Esophagus mucosa (tissue), 1 donor: ENCODE measurements at regions not wholly inside any gene's neighbourhood (a gene's known extent, or its start where the extent isn't known, plus 50 kb on each side); places are given as distances from the start of the nearest gene placed in this dataset.

Experiments
- ATAC-seq: fragments of 200-7000 bp; cut with Tn5 transposase; one replicate; pipeline ENCODE4 v1.9.1; 2020
- donor health status: DM: yes; HTN: yes; CAD: no.

DNA sequence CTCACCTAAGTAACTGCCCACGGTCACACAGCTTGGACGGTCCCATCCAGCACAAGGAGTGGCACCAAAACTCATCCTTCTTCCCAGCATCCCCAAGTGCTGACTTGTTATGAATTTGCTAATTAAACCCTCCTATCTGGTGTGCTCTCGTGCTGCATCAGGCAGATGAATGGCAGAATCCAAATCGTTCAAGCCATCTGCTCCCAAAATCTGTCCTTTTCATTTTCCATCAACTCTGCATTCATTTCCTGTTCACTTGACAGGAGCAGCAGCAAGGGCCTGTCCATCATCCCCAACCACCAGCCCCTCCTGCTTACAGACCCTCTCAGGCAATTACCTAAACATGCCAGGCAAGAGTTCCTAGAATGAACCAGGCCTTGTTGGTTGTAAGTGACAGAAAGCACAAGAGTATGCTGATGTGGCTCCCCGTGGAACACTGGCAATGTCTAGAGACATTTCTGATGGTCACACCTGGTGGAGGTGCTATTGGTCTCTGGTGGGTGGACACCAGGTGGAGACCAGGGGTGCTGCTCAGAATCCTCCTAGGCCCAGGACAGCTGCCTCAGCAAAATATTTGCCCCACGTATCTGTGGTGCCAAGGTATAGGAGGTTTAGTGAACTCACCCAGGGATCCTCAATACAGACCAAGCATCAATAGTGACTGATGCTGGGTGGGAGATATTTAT is 832.5 kb downstream of the TBC1D22A start:
- no peak for ATAC-seq

DNA sequence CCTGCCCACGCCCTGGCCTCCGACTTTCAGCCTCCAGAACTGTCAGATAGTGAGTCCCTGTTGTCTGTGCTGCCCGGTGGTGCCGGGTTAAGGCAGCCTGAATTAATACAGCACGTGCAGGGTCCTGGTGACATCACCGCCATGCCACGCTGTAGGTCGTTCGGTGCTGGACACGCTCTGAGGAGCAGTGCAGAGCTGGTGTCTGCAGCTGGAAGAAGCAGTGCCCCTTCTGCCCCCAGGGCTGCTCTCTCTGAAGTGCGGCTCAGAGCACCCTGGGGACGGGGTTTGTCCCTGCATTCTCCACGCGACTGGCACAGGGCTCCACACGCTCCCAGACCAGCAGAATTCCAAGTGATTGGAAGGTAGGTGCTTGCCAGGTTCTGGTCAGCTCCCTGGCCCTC is 831.5 kb downstream of the TBC1D22A start:
- no peak for ATAC-seq

DNA sequence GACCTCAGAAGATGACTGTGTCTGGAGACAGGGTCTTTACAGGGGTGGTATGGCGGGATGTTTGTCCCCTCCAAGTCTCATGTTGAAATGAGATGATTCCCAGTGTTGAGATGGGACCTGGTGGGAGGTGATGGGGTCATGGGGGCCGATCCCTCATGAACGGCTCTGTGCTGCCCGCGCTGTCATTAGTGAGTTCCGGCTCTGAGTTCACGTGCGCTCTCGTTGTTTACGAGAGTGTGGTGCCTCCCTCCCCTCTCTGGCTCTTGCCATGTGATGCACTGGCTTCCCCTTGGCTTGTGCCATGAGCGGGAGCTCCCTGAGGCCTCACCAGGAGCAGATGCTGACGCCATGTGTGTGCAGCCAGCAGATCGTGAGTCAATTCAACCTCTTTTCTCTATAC is 830.8 kb downstream of the TBC1D22A start:
- ATAC-seq: no peak

DNA sequence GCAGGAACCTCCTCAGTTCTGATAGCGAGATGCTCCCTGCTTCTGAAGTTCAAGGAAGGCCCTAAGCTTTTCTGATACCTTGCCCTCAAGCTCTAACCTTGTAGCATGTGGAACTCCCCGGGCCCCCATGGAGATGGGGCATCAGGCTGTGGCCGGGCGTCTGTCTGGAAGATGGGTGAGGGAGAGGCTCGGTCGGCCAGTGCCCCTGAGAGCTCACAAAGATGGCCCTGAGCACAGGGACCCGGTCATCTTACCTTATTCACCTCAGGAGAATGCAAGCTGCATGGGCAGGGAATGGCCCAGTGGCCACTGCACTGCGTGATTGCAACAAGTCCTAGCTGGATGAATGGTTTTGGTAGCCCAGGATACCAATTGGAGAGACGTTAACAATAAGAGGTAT is 830.3 kb downstream of the TBC1D22A start:
- ATAC-seq: no peak

DNA sequence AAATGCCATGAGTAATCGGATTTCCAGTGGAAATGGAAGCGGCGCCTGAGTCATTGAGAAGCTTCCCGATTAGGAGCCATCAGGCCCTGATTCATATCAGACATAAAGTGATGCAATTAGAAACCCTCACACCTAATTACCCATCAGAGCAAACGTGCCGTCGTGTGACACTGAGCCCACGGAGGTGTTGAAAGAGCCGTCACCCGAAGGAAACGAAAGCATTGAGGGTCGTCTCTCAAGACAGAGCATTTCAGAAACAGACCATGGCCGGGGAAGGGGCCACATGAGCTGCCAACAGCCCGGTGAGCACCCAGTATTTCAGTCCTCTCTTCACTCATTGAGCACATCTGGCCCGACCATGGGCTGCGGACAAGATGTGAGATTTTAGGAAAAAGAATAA is 829.3 kb downstream of the TBC1D22A start:
- no peak for ATAC-seq

DNA sequence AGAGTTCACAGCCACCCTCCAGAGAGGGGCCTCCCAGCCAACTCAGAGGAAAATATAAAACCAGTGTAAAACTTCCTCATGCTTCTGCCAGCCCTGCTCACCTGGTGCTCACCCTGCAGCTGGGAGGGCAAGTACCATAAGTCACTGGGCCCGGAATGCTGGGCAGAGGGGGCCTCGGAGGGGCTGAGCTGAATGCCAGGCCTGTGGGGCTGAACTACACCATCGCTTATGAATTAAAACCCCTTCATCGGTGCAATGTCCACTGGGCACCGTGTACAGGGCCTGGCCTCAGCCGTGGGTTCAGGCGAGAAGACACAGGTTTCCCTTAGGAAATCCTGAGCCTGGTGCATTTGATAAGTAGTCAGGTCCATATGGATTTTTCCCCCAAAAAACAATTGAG is 828.6 kb downstream of the TBC1D22A start:
- ATAC-seq: no peak

DNA sequence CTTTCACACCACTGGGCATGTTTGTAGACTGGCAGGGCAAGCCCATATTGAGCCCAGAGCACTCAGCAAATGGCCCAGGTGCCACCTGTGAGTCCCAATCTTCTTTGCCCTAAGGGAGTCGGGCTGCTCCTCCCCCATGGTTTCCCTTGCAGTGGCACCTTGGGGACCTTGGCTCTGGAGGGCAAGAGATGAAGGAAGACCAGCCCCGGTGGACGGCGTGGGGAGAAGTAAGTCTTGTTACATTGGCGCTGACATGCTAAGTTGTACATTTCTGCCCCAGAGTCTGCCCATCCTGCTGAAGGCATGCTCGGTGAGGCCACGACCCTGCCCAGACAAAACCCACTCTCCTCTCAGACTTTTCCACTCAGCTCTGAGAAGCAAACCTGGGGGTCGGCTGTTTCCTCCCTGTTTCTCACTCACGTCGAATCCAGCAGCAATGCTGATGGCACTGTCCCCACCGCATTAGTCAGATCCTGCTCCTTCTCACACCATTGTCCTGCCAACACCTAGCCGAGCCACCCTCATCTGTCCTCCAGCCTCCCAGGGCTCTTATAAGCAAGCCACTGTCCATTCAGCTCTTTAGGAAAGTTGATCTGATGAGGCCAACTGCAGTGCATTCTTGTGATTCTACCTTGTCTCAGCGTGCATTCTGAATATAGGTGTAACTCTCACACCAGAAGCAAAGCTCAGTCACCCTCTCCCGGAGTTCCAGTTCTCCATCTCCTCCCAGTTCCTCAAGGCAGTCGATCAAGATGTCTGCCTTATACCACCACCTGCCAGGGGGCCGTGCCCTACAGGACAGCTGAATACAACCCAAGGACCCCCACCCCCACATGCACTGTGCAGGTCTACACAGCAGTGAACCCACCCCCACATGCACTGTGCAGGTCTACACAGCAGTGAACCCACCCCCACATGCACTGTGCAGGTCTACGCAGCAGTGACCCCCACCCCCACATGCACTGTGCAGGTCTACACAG is 827.1 kb downstream of the TBC1D22A start:
- no peak for ATAC-seq

DNA sequence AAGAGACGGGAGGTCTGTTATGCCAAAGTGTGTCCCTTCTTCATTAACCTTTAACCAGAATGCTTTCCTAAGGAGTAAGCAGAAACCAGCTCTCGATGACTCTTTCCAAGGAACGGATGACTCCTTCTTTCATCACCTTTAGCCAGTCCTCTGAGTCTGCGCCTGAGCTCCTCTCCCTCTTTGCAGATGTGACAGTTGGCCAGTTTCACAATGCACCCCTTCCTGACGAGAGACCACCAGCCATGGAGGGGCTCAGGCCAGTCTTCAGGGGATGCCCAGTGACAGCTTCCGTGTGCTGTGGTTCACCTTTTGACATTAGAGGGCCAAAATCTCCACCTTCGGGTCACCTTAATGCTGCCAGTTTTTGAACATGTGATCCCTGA is 826.1 kb downstream of the TBC1D22A start:
- no peak for ATAC-seq

DNA sequence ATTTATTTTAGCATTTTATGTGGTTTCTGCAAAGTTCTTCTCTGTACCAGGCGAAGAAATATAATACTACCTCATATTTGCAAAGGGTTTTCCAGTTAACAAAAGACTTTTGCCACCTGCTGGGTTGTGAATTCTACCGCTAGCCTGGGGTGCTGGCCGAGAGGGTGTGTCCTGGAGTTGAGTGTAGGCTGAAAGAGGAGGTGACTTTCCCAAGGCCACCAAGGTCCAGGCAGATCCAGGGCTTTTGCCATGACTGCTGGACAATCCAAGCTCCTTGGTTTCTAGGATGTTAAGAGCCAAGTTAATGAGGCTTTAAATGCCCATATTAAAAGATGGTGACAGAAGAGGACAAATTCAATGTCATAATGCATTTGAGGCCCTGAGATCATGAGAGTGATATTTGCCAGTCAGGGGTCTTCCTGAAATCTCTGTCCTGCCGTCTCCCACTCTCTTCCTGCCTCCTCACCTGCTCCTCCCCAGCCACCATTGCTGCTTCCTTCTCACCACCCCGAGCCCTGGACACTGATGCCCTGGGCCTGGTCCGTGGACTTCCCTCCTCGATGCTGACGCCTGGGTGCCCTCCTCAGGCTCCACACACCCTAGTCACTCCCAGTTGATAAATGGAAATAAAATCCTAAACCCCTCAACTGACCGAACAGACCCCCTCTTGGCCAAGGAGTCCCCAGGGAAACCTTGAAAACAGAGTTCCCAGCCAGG is 825.6 kb downstream of the TBC1D22A start:
- no peak for ATAC-seq

DNA sequence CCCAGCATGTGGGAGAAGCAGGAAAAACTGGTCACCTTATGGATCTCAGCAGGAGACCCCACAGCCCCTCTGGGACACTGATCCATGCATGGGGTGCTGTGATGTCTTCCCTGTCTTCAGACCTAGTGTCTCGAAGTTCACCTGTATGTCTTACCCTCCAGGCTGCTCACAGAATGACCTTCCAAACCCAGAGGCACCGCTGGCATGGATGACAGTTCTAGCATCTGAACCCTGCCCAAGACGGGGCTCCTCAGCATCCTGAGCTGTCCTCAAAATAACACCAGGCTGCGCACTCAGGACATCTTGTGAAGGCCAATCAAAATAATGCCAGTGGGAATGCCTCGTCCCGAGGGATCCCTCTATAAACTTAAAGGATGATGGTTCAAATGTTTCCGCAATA is 824.9 kb downstream of the TBC1D22A start:
- ATAC-seq: no peak

DNA sequence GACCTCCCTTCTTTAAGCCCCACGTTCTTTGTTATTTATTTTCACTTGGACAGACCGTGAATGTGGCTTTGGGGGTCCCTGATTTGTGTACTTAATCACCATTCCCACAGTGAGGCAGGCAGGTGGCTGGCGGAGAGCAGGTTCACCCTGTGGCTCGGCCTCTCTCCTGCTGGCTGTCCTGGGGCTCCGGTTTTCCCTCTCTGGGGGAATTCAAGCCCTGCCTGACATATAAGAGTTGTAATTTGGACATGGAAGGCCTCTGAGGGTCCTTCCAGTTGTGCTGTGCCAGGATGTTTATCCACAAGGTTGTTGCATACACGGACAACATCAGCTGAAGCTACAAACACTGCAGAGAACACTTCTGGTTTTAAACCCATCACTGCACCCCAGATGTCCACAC is 824.5 kb downstream of the TBC1D22A start:
- no peak for ATAC-seq

DNA sequence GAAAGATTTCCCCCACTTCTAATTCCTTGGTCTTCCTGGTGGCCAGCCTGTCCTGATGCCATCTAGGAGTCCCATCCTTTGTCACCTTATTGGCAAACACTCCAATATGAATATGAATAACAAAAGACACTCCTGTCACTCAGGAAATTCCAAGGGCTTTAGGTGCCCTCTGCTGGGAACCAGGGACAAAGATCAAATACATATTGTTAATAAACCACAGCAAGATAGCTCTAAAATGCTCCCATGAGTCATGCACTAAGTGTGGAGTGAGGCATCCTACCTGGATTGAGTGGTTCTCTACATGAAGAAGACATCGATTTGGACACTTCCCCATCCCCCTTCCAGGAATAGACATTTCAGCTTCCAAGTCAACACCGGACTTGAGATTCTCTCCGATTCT is 823.6 kb downstream of the TBC1D22A start:
- ATAC-seq: no peak

DNA sequence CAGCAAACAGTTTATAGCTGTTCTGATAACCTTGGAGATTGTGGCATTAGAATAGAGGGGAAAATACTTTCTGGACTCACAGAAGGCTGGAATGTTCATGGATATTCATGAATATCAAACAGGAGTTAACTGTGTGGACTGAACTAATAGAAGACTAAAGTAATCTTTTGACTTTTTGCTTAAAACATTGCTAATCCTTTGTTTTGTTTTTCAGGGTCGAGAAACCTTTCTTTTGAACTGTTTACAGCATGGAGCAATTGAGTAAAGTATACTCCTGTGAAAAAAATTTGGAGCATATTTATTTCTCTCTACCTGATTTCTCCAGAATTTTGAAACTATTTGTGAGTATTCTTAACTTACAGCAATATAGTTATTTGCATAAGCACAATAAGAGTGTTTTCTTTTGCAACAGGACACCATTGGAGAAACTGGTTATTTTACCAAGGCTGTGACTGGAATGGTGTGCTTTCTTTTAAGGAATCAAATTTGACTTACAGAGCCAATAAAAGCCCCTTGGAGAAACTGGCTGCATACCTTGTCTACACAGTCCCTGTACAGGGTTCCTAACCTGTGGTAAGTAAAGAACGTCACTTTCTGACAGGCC is 821.6 kb downstream of the TBC1D22A start:
- ATAC-seq: no peak

DNA sequence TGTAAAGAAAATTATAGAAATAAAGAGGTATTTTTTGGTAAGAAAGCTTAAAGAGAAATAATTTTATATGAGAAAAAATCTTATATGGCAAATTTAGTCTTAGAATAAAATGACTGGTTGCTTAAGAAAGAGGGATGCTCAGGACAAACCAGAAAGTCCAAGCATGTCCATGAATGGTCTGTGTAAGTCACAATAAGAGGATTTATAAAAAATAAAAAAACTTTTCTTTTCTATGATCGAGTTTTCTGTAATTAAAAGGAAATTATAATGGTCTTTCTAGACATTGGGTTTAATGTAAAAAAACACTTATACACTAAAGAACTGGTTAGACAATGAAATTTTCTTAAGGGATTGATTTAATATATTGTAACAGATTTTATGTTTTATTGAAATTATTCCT is 819.6 kb downstream of the TBC1D22A start:
- no peak for ATAC-seq

DNA sequence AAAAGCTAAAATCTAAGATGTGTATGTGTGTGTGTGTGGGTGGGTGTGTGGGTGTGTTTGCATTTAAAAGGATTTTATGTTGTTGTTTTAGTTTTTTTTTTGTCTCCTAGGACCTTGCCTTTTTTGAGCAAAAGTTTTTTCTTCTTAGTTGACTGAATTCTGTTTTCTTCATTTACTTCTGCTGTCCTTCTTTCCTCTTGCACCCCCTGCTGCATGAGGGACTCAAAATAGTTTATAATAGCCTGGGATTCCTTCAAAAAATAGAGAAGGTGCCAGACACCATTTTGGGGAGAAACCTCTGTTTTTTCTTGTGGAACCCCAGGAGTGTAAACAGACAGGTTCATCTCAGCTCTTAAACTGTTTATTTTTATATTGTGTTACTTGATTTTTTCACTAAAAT is 817.7 kb downstream of the TBC1D22A start:
- no peak for ATAC-seq

DNA sequence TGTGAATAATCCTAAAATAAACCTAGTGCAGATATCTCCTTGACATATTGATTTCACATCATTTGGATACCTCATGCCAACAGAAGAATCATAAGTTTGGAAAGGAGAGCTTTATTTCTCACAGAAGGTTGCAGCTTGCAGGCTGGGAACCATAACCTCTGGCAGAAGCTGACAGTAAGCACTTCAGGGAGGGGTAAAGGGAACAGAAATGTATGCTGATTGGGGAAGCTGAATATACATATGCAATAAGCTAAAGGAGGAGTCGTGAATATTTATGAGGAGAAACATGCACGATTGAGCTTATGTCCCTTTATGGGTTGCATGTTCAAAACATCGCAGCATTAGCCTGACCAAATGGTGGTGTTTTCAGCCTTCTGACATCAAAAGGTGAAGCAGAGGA is 814.5 kb downstream of the TBC1D22A start:
- ATAC-seq: no peak

DNA sequence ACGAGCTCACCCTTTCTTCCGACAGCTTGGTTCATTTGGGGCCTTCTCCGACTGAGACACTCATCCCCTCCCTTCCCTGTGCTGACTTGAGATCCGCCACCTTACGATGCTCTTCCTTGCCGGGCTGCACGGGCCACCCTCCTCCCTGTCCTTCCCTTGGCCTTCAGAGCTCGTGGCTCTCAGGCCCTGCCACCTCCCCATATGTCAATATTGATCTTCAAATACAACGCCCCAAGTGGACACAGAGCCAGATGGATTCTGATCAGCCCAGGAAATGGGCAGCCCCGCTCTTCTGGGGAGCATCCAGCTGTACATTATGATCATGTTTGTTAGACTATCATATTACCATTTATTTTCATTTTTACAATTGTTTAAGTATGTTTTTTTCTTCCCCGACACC is 812.8 kb downstream of the TBC1D22A start:
- no peak for ATAC-seq

DNA sequence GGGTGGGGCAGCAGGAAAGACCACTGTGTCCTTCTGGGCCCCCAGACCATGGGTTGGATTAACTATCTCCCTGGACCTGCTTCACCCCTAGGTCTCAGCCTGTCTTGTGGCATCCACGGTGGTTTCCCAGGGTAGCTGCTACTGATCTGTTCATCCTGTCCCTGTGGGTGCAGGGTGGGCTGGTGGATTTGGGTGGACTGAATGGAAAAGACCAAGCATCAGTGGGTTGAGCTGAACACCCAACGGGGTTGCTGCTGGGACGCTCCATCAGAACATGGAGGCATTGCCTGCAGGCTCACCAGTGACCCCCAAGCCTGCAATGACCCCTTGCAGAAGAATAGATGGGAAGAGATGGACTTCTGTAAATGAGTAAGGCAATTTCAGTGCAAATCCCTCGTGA is 812.1 kb downstream of the TBC1D22A start:
- no peak for ATAC-seq

DNA sequence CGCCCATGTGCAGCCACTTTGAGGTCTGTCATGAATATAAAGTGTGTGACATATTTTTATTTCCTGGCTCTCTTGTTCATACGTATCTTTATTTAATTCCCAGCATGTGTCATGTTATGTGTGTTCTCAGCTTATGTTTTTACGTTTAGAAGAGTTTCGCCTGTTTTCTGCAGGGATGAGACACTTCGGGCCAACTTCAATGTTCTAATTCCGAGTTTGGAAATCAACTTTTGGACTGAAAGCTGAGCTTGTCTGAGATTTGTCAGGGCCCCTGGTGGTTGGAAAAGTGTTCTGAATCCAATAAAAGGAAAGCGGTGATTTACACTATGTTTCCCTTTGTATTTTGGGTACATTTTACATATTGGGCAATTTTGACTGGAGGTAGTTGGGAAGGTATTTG is 810.7 kb downstream of the TBC1D22A start:
- ATAC-seq: no peak

DNA sequence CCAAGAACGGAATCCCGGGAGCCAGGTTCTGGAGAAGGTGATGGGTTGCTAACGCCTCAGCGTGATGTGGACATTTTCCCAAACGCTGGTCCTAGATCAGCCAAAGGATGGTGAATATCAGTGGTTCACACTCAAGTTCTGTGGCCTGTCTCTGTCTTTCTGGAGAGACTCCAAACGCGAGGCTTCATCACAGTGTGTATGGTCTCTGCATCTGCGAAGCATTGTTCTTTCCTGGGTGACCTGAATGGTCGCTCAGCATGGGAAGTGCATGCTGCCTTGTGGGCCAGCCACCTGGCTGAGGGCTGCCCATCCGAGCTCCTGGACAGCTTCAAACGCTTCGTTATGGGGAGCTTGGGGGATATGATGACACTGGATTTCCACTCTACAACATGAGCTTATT is 810.0 kb downstream of the TBC1D22A start:
- ATAC-seq: no peak

DNA sequence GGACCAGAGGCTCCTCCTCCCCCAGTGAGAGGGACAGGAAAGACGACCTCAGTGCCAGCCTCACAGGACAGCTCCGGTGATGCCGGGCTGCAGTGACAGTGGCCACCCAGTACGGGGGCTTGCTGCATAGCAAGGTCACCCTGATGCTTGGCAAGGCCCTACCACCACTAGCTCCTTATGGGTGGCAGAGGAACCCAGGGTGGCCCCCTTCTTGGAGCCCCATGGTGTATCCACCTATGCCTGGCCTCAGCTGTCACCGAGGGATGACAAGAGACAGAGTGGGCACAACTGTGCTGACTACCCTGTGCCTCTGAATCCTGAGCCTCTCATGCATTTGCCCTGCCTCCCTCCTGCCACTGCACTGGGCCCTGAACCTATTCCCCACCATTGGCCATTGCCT is 809.2 kb downstream of the TBC1D22A start:
- ATAC-seq: no peak

DNA sequence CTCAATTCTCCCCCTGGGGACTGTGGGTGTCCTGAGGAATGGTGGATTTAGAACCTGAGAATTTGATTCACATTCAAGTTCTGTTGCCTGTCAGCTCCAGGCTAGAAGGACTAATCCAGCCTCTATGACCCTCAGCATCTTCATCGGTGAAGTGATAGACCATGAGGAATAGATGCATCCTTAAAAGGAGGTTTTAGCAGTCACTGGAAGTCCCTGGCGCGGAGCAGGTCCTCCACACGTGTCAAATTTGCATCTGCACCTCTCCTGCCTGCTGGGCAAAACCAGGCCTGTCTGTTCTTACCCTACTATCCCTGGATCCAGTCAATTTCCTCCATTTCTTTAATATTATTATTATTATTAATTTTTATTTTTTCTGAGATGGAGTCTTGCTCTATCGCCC is 808.4 kb downstream of the TBC1D22A start:
- ATAC-seq: no peak

DNA sequence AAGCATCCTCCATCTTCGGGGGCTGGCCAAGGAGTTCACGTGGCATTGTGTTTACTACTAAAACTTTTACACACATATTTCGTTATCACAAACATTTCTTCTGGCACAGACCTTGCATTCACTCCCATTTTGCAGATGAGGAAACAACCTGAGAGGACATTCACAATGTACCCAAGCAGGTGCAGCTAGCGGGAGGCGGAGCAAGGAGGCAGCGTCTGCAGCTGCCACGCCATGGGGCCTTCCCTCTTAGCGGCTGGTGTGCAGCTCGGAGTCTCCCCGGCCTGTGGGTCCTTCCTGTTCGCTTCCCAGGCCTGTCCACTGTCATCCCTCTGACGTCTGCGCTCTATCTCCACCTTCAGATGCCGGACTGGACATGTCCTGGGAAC is 807.8 kb downstream of the TBC1D22A start:
- no peak for ATAC-seq
